GM23338 (cell line): ENCODE measurements at regions not wholly inside any gene's neighbourhood (a gene's known extent, or its start where the extent isn't known, plus 50 kb on each side); places are given as distances from the start of the nearest gene placed in this dataset.

ENCODE experiments used
- ATAC-seq: fragments of 200-7000 bp; cut with Tn5 transposase; 3 replicates; pipeline ENCODE4 v1.9.1; 2020
- DNase-seq: peaks from one replicate; pipeline ENCODE4 v3.0.0-alpha.2; 2015; ENCODE audit warnings: low spot score
- H2AFZ ChIP-seq: fragments of 200-600 bp; sonication (generic); 2 replicates; pipeline ENCODE4 v1.8.0; 2016; ENCODE audit warnings: antibody characterized with exemption, mild to moderate bottlenecking, moderate library complexity
- H3F3A ChIP-seq: fragments of 200-600 bp; sonication (generic); replicated peaks from 2 replicates; pipeline ENCODE4 v1.8.0; 2017; ENCODE audit warnings: antibody characterized with exemption, mixed run types, low read depth
- H3K27ac ChIP-seq: fragments of 200-600 bp; sonication (generic); 2 replicates; pipeline ENCODE4 v1.6.1; 2016; ENCODE audit warnings: low read depth
- H3K27me3 ChIP-seq: fragments of 200-600 bp; sonication (generic); 2 replicates; pipeline ENCODE4 v1.8.0; 2016; ENCODE audit warnings: mild to moderate bottlenecking, mixed run types, moderate library complexity; ENCODE audit not compliant: insufficient read depth
- H3K36me3 ChIP-seq: fragments of 200-600 bp; sonication (generic); 2 replicates; pipeline ENCODE4 v1.8.0; 2016; ENCODE audit warnings: mild to moderate bottlenecking; ENCODE audit not compliant: insufficient read depth
- H3K4me1 ChIP-seq: fragments of 200-600 bp; sonication (generic); 2 replicates; pipeline ENCODE4 v1.8.0; 2016; ENCODE audit warnings: mild to moderate bottlenecking, moderate library complexity; ENCODE audit not compliant: insufficient read depth
- H3K4me2 ChIP-seq: fragments of 200-600 bp; sonication (generic); 2 replicates; pipeline ENCODE4 v1.7.1; 2017; ENCODE audit warnings: mixed run types
- H3K4me3 ChIP-seq: fragments of 200-600 bp; sonication (generic); 2 replicates; pipeline ENCODE4 v1.6.1; 2016; ENCODE audit warnings: mixed run types
- H3K79me2 ChIP-seq: fragments of 200-600 bp; sonication (generic); replicated peaks from 2 replicates; pipeline ENCODE4 v1.8.0; 2017; ENCODE audit warnings: mild to moderate bottlenecking; ENCODE audit not compliant: insufficient read depth
- H3K9me2 ChIP-seq: fragments of 200-600 bp; sonication (generic); 2 replicates; pipeline ENCODE4 v1.8.0; 2017; ENCODE audit not compliant: insufficient read depth
- H4K20me1 ChIP-seq: fragments of 200-600 bp; sonication (generic); replicated peaks from 2 replicates; pipeline ENCODE4 v1.8.0; 2017; ENCODE audit warnings: mild to moderate bottlenecking; ENCODE audit not compliant: insufficient read depth
- H3K27ac Mint-ChIP-seq: 2 replicates; pipeline ENCODE4 v1.8.0; 2020; ENCODE audit warnings: inconsistent platforms, mild to moderate bottlenecking, moderate library complexity, mixed read lengths
- H3K27me3 Mint-ChIP-seq: 3 replicates; pipeline ENCODE4 v1.8.0; 2022; ENCODE audit warnings: low read depth, mild to moderate bottlenecking, moderate library complexity, mixed read lengths, inconsistent platforms; ENCODE audit not compliant: insufficient read depth, poor library complexity
- H3K36me3 Mint-ChIP-seq: 3 replicates; pipeline ENCODE4 v1.8.0; 2021; ENCODE audit warnings: low read depth, mild to moderate bottlenecking, inconsistent platforms, moderate library complexity, mixed read lengths
- H3K4me1 Mint-ChIP-seq: 3 replicates; pipeline ENCODE4 v1.8.0; 2020; ENCODE audit warnings: mild to moderate bottlenecking, inconsistent platforms, mixed read lengths
- H3K4me3 Mint-ChIP-seq: 3 replicates; pipeline ENCODE4 v1.8.0; 2021; ENCODE audit warnings: moderate library complexity, mild to moderate bottlenecking, inconsistent platforms, mixed read lengths
- H3K9me3 Mint-ChIP-seq: 3 replicates; pipeline ENCODE4 v1.8.0; 2020; ENCODE audit warnings: moderate library complexity, mild to moderate bottlenecking, inconsistent platforms, mixed read lengths
- CREB1 ChIP-seq: fragments of 250-450 bp; sonication (Bioruptor Pico); IDR thresholded peaks from 2 replicates; pipeline ENCODE4 v1.5.0; 2020; ENCODE audit warnings: low read depth, mild to moderate bottlenecking, moderate library complexity
- ETS1 ChIP-seq: IDR thresholded peaks from 2 replicates; pipeline ENCODE4 v1.6.1; 2016; ENCODE audit warnings: antibody characterized with exemption
- EZH2 ChIP-seq: fragments of 200-600 bp; sonication (generic); IDR thresholded peaks from one replicate; pipeline ENCODE4 v1.8.0; 2017; ENCODE audit warnings: antibody characterized with exemption, mild to moderate bottlenecking, low read depth; ENCODE audit not compliant: unreplicated experiment
- NANOG ChIP-seq: IDR thresholded peaks from 2 replicates; pipeline ENCODE4 v1.6.1; 2016; ENCODE audit warnings: antibody characterized with exemption, borderline replicate concordance
- POLR2AphosphoS5 ChIP-seq: IDR thresholded peaks from 2 replicates; pipeline ENCODE4 v1.6.1; 2016; ENCODE audit warnings: antibody characterized with exemption, low read depth
- REST ChIP-seq: IDR thresholded peaks from one replicate; pipeline ENCODE4 v1.6.1; 2018; ENCODE audit warnings: antibody characterized with exemption; ENCODE audit not compliant: unreplicated experiment
- ZNF331 ChIP-seq: fragments of 250-450 bp; sonication (Bioruptor Pico); IDR thresholded peaks from 2 replicates; pipeline ENCODE4 v1.5.0; 2020; ENCODE audit warnings: low read depth, mild to moderate bottlenecking, moderate library complexity
- ZNF462 ChIP-seq: fragments of 250-450 bp; sonication (Bioruptor Pico); IDR thresholded peaks from 2 replicates; pipeline ENCODE4 v1.5.0; 2020; ENCODE audit warnings: mild to moderate bottlenecking, moderate library complexity

GRCh38 chr1:30186586-30186985 lies 536.8 kb downstream of the MATN1 start (continued):
- no peak for TF ChIP-seq ZNF331 (CRISPR knock-in tag)
- TF ChIP-seq EZH2: no peak
- no peak for TF ChIP-seq ZNF462 (CRISPR knock-in tag)

GRCh38 chr1:30185809-30186208 lies 537.6 kb downstream of the MATN1 start:
- Histone ChIP-seq H3K4me2 (no peak overlapping the region), H3K27ac (no peak overlapping the region), H3K9me2 (no peaks in the 10 kb centered on the region), H3K4me3 (no peak overlapping the region), H3K36me3 (no peaks in the 10 kb centered on the region), H3K4me1 (no peaks in the 10 kb centered on the region), H3K27me3 (no peaks in the 10 kb centered on the region), H3F3A (no peaks in the 10 kb centered on the region), H3K79me2 (no peaks in the 10 kb centered on the region), H2AFZ (no peak overlapping the region), H4K20me1 (no peaks in the 10 kb centered on the region)
- no peak for ATAC-seq
- Mint-ChIP-seq H3K4me1 (no peaks in the 10 kb centered on the region), H3K9me3 (no peaks in the 10 kb centered on the region; the same call in 2 of the 3 replicates), H3K27ac (no peak overlapping the region), H3K4me3 (no peak overlapping the region), H3K27me3 (no peaks in the 10 kb centered on the region), H3K36me3 (no peaks in the 10 kb centered on the region)
- no peak for TF ChIP-seq NANOG
- TF ChIP-seq CREB1: no peak
- DNase-seq: no peak

- H3K27me3 Mint-ChIP-seq: no peaks in the 10 kb centered on the region
These were observed 538.1 kb downstream of the MATN1 start for GRCh38 chr1:30185313-30185712.

More at GRCh38 chr1:30185313-30185712, 538.1 kb downstream of the MATN1 start:
- H3K27ac ChIP-seq: no peak overlapping the region
- H4K20me1 ChIP-seq: no peaks in the 10 kb centered on the region
- H3K4me1 ChIP-seq: no peaks in the 10 kb centered on the region
- Mint-ChIP-seq H3K36me3 (no peaks in the 10 kb centered on the region), H3K9me3 (no peaks in the 10 kb centered on the region; the same call in 2 of the 3 replicates), H3K4me1 (no peaks in the 10 kb centered on the region), H3K4me3 (no peak overlapping the region), H3K27ac (no peak overlapping the region)
- no peaks in the 10 kb centered on the region for H3K79me2 ChIP-seq
- no peak overlapping the region for H3K4me2 ChIP-seq
- H3F3A ChIP-seq: no peaks in the 10 kb centered on the region
- no peak for DNase-seq
- H3K9me2 ChIP-seq: no peaks in the 10 kb centered on the region
- H3K4me3 ChIP-seq: no peak overlapping the region
- no peaks in the 10 kb centered on the region for H3K27me3 ChIP-seq
- H3K36me3 ChIP-seq: no peaks in the 10 kb centered on the region
- H2AFZ ChIP-seq: no peak overlapping the region
- no peak for ATAC-seq
- TF ChIP-seq POLR2AphosphoS5 (no peak), ETS1 (no peak), NANOG (no peak), REST (no peak), EZH2 (no peak)
